ENCODE measurements at regions not wholly inside any gene's neighbourhood (a gene's known extent, or its start where the extent isn't known, plus 50 kb on each side); places are given as distances from the start of the nearest gene placed in this dataset.
A peak's percentile ranks its signal among the peaks of the same experiment; 100 is the strongest.

DNA sequence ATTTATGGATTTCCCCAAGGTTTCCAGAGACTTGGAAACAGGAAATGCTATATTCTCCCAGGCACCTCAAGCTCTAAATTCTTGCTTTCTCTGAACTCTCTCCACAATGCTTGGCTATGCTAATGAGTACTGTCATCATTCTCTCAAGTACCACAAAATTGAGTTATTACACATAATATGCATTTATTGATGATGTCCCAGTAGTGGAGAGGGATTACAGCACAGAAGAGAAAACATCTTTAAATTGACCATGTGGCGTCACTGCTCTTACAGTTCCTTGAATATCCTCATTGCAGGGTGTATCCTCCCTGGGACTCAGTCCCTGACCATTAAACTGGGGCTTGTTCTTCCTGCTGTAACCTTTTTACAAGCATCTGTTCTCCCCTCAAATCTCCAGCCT is 681.1 kb upstream of the FANCL start:
- intact Hi-C loops (cut with DNase I) = no loop called here
- no peak for ATAC-seq (ENCODE audit: poor library complexity)

GRCh38 chr2:58921676-58922075 is 680.6 kb upstream of the FANCL start:
- intact Hi-C loops (cut with DNase I) = no loop called here
- no peak for ATAC-seq (ENCODE audit: poor library complexity)
- DNase-seq = no peak

More for the DNA sequence above, 681.1 kb upstream of the FANCL start:
- no peak for DNase-seq

- DNase-seq (no peak), ATAC-seq (ENCODE audit: poor library complexity) (no peak)
- intact Hi-C loops (cut with DNase I) = no loop called here
Observed at GRCh38 chr2:58920001-58920400, 678.9 kb upstream of the FANCL start.

DNA sequence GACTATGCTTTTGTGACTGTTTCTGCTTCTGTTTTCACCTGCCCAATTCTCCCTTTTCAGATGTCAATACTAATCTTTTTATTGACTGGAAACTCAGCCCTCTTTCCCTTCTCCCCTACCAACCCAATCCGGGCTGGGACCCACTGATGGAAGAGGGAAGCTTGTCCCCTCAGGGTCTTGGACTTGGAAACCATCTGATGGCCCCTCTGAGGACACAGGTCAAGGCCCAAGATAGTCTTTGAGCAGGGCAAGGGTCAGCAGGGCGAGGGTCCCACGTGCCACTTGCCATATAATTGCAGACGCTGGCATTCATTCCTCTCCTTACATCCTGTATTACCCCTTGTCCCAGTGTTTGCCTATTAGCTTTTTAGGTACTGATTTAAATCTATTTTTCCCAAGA is 678.2 kb upstream of the FANCL start:
- ATAC-seq (ENCODE audit: poor library complexity) = no peak
- no peak for DNase-seq
- intact Hi-C loops (cut with DNase I) = no loop called here

DNA sequence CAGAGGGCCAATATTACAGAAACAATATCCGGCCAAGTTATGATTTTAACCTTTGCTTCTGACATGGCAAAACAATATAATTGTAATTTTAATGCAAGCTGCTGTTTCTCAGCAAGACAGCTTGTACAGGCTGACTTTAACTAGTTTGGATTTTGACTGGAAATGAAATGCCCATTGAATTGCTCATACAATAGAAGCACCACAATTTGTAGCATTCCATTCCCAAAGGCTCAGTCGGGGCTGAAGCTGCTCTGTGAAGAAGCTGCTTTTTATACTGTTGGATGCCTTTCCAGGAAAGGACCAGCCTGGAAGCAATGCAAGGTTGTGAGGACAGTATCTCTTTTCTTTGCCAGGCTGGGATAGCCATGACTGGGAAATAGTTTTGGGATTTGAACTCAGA is 677.0 kb upstream of the FANCL start:
- DNase-seq (no peak), ATAC-seq (ENCODE audit: poor library complexity) (no peak)
- intact Hi-C loops (cut with DNase I) = no loop called here

DNA sequence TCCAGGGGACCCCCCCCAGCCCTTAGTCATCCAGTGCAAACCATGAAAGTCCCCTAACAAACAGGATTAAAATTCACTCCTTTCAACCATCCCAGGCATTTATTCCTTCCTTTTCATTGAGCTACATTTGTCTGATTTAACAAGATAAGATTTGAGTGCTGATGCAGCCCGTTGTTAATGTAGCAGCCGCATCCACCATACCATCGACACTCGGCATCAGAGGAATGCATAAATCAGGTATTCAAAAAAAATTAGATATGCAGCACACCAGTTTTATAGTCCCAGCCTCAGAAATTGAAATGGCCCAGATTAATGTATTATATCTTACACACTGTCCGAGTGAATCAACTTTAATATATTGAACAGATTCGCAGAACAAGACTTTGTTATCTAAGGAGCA is 676.5 kb upstream of the FANCL start:
- no peak for ATAC-seq (ENCODE audit: poor library complexity)
- intact Hi-C loops (cut with DNase I) = no loop called here
- no peak for DNase-seq

DNA sequence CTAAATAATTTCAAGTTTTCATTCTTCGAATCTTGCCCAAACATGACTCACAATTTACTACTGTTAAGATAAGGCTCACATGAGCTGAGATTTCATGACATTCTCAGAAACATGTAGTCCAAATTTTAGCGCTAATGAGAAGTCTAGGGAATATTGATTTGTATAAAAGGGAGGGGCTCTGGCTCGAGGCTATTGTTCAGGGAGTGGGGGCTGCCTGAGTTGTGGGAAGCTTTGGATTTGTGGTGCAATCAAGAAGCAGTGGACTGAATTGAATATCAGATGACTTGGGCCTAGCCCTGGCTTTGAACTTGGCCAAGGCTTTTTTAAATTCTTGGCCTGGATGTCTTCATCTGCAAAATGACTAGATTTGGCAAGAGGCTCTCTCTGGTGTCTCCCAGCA is 674.9 kb upstream of the FANCL start:
- DNase-seq (no peak), ATAC-seq (ENCODE audit: poor library complexity) (peak; percentile 80)
- intact Hi-C loops (cut with DNase I) = no loop called here

- intact Hi-C loops (cut with DNase I) = no loop called here
- no peak for ATAC-seq (ENCODE audit: poor library complexity)
- no peak for DNase-seq
Observed at GRCh38 chr2:58914733-58915505, 673.8 kb upstream of the FANCL start.

- DNase-seq (no peak), ATAC-seq (ENCODE audit: poor library complexity) (no peak)
- intact Hi-C loops (cut with DNase I) = no loop called here
Observed at GRCh38 chr2:58913082-58913726, 672.1 kb upstream of the FANCL start.

GRCh38 chr2:58911877-58912276 is 670.8 kb upstream of the FANCL start:
- ATAC-seq (ENCODE audit: poor library complexity) = no peak
- intact Hi-C loops (cut with DNase I) = no loop called here

GRCh38 chr2:58908501-58909154 is 667.5 kb upstream of the FANCL start:
- intact Hi-C loops (cut with DNase I) = no loop called here
- no peak for DNase-seq
- no peak for ATAC-seq (ENCODE audit: poor library complexity)

More at GRCh38 chr2:58911877-58912276, 670.8 kb upstream of the FANCL start:
- DNase-seq = no peak

DNA sequence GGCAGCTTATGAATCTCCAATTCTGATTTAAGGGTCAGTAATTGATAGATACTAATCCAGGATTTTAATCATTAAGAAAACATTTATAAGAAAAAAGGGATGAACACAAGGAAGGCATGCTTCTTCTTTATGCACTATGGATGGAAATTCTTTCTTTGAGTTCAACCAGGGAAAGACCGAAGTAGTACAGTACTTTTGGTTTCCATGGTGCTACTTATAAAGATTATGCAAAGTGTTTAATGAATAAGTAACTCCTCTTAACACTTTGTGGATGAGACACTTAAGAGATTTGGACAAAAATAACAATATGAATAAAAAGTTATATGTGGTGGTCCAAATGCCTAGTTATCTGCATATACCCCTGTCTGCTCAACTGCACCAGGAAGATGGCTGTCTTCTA is 666.5 kb upstream of the FANCL start:
- DNase-seq (no peak), ATAC-seq (ENCODE audit: poor library complexity) (no peak)
- intact Hi-C loops (cut with DNase I) = no loop called here

DNA sequence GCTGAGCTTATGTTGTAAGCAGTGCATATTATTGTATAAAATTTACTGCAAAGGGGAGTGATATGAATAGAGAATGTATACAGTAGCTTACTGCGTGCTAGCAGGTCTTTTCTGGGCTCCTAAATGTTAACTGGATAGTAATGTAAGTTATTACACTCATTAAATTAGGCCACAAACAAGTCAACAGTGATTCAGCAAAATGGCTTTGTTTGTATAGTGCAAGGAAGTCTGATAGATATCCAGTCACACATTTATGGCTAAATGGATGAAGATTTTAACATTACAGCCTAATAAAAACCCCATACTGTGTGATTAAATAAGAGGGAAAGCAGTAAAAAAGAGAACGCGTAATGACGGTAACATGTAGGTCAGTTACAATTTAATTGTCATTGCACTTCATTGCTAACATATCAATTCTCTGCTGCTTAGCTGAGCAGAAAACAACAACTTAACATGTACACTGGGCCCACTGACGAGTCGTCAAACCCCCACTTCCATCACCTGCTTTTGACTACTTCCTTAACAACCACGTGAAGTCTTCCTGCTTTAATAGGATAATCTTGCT is 665.0 kb upstream of the FANCL start:
- ATAC-seq (ENCODE audit: poor library complexity) (no peak), DNase-seq (no peak)
- intact Hi-C loops (cut with DNase I) = no loop called here

DNA sequence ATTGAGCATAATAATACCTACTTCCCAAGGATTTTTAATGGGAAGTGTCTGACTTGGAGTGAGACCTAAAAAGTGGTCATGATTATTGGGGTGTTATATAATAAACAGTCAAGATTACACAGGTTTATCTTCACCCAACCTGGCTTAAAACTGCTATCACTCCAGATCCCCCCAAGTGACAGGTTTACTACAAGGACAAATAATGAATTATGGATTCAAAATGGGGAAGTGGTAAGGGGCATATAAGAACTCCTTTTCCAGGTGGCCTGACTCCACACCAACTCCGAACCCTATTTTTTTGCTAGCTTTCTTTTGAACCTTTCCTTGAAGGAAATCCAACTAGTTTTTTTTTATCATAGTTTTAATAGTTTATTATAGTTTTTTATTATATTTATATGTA is 663.0 kb upstream of the FANCL start:
- no peak for ATAC-seq (ENCODE audit: poor library complexity)
- intact Hi-C loops (cut with DNase I) = no loop called here
- no peak for DNase-seq

- ATAC-seq (ENCODE audit: poor library complexity) = no peak
- intact Hi-C loops (cut with DNase I) = no loop called here
- DNase-seq = no peak
Observed at GRCh38 chr2:58903427-58903826, 662.3 kb upstream of the FANCL start.

DNA sequence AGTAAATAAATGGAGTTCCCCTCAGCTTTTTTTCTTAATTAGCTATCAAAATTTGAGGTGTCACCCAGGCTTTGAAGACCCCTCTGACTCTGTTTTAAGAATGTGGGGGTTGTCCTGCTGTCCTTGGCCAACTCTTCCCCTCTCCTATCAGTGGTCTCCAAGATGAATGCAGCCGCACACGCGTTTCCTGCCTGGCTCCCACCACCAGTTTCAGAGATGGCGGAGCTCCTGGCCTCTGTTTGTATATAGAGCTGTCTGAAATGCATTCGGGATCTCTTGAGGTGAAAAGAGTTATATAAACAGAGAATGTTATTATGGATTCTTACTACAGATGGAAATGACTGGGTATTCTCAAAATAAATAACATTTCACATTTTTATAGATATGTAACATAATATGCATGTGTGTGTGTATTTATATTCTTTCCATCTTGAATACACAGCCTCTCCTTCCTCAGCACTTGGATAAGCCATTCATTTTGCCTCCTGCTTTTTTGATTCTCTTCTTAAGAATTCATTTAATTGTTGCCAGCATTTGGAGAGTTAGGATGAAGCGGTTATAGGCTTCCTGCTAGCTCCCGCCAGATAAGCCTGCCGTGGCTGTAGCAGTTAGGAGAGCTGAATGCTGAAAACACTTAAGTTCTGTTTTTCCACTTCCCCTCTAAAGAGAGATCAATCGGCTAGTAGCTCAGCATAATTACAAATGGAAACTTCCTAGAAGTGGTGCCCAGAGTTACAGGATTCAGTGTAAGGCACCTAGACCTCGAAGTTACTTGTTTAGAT is 659.3 kb upstream of the FANCL start:
- ATAC-seq (ENCODE audit: poor library complexity) (no peak), DNase-seq (no peak)
- intact Hi-C loops (cut with DNase I) = no loop called here

- ATAC-seq (ENCODE audit: poor library complexity) (no peak), DNase-seq (no peak)
- intact Hi-C loops (cut with DNase I) = no loop called here
Observed at GRCh38 chr2:58899692-58900091, 658.6 kb upstream of the FANCL start.

- no peak for ATAC-seq (ENCODE audit: poor library complexity)
- intact Hi-C loops (cut with DNase I) = no loop called here
- no peak for DNase-seq
Observed at GRCh38 chr2:58896638-58897037, 655.5 kb upstream of the FANCL start.

- DNase-seq (peak; percentile 63), ATAC-seq (ENCODE audit: poor library complexity) (peak; percentile 84)
- intact Hi-C loops (cut with DNase I) = no loop called here
Observed at GRCh38 chr2:58895857-58896256, 654.7 kb upstream of the FANCL start.

All from Right ventricle myocardium superior (tissue), 1 donor.